ENCODE measurements at regions not wholly inside any gene's neighbourhood (a gene's known extent, or its start where the extent isn't known, plus 50 kb on each side); places are given as distances from the start of the nearest gene placed in this dataset.

GRCh38 chr17:34853924-34854323 is 107.3 kb downstream of the CCT6B start:
- TF ChIP-seq, protein P1, sequence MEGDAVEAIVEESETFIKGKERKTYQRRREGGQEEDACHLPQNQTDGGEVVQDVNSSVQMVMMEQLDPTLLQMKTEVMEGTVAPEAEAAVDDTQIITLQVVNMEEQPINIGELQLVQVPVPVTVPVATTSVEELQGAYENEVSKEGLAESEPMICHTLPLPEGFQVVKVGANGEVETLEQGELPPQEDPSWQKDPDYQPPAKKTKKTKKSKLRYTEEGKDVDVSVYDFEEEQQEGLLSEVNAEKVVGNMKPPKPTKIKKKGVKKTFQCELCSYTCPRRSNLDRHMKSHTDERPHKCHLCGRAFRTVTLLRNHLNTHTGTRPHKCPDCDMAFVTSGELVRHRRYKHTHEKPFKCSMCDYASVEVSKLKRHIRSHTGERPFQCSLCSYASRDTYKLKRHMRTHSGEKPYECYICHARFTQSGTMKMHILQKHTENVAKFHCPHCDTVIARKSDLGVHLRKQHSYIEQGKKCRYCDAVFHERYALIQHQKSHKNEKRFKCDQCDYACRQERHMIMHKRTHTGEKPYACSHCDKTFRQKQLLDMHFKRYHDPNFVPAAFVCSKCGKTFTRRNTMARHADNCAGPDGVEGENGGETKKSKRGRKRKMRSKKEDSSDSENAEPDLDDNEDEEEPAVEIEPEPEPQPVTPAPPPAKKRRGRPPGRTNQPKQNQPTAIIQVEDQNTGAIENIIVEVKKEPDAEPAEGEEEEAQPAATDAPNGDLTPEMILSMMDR (conservative IDR thresholded peaks at IDR 0.05; ENCODE audit: low read depth in 2 of 2) = no peak
- TF ChIP-seq EZH2 (IDR thresholded peaks at IDR 0.05; ENCODE audit: low read depth, unreplicated experiment) = no peak
- TF ChIP-seq ZNF114 (CRISPR knock-in tag; IDR thresholded peaks at IDR 0.05) = no peak
- no peak for TF ChIP-seq POLR2AphosphoS5 (IDR thresholded peaks at IDR 0.05; ENCODE audit: low read depth)
